ENCODE measurements at regions not wholly inside any gene's neighbourhood (a gene's known extent, or its start where the extent isn't known, plus 50 kb on each side); places are given as distances from the start of the nearest gene placed in this dataset.

- Histone ChIP-seq H2AFZ (ENCODE audit: control insufficient read depth, low read depth, low read length) (no peak overlapping the region), H3K79me2 (ENCODE audit: control insufficient read depth, insufficient read depth, low read length) (no peaks in the 10 kb centered on the region), H3K9ac (ENCODE audit: control insufficient read depth, insufficient read depth, low read length) (no peak overlapping the region), H3K9me3 (replicated peaks; ENCODE audit: control insufficient read depth, insufficient read depth, low read length) (no peaks in the 10 kb centered on the region), H3K27me3 (replicated peaks in 1 of 2; ENCODE audit: control insufficient read depth in 2 of 2, insufficient read depth in 2 of 2, low read length in 1 of 2) (no peaks in the 10 kb centered on the region), H3K4me1 (ENCODE audit: control insufficient read depth, insufficient read depth, low read length) (no peaks in the 10 kb centered on the region), H3K27ac (ENCODE audit: control insufficient read depth, insufficient read depth) (no peak overlapping the region), H4K20me1 (ENCODE audit: control insufficient read depth, insufficient read depth) (no peaks in the 10 kb centered on the region), H3K36me3 (ENCODE audit: control insufficient read depth in 2 of 2, insufficient read depth in 2 of 2, low read length in 1 of 2) (no peaks in the 10 kb centered on the region), H3K4me3 (no peak overlapping the region), H3K4me2 (ENCODE audit: control insufficient read depth, insufficient read depth) (no peak overlapping the region)
- no peak for ATAC-seq
- POLR2A ChIA-PET, result no interaction called here
- SMC1A ChIA-PET (ENCODE audit: uncharacterized antibody, unreplicated experiment), result no interaction called here
- no peak for FAIRE-seq
- no peak for DNase-seq (ENCODE audit: low read depth, low spot score)
- RAD21 ChIA-PET (ENCODE audit: unreplicated experiment), result no interaction called here
- CTCF ChIA-PET, result no interaction called here
- in situ Hi-C loops (cut with MboI) (no loop called here), intact Hi-C loops (cut with micrococcal nuclease; ENCODE audit: unreplicated experiment) (no loop called here)
- TF ChIP-seq HDAC6 (IDR thresholded peaks at IDR 0.05; ENCODE audit: unreplicated experiment) (no peak), ZNF687 (IDR thresholded peaks at IDR 0.05) (no peak), IKZF2 (IDR thresholded peaks at IDR 0.05) (no peak), HDAC2 (IDR thresholded peaks at IDR 0.05) (no peak), MLLT1 (IDR thresholded peaks at IDR 0.05) (no peak), MYB (IDR thresholded peaks at IDR 0.05; ENCODE audit: borderline replicate concordance, low read depth, low read length) (no peak), FOS (IDR thresholded peaks at IDR 0.05; ENCODE audit: borderline replicate concordance, extremely low read depth, insufficient read length) (no peak), BACH1 (IDR thresholded peaks at IDR 0.05; ENCODE audit: borderline replicate concordance) (no peak), BCL11A (IDR thresholded peaks at IDR 0.05; ENCODE audit: low read depth, low read length) (no peak), BCLAF1 (IDR thresholded peaks at IDR 0.05) (no peak), NFIC (IDR thresholded peaks at IDR 0.05; ENCODE audit: low read depth, low read length) (no peak)
- TF ChIP-seq, protein P1, sequence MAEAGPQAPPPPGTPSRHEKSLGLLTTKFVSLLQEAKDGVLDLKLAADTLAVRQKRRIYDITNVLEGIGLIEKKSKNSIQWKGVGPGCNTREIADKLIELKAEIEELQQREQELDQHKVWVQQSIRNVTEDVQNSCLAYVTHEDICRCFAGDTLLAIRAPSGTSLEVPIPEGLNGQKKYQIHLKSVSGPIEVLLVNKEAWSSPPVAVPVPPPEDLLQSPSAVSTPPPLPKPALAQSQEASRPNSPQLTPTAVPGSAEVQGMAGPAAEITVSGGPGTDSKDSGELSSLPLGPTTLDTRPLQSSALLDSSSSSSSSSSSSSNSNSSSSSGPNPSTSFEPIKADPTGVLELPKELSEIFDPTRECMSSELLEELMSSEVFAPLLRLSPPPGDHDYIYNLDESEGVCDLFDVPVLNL (IDR thresholded peaks at IDR 0.05; ENCODE audit: low read depth, low read length), result no peak
- TF ChIP-seq, protein P2, sequence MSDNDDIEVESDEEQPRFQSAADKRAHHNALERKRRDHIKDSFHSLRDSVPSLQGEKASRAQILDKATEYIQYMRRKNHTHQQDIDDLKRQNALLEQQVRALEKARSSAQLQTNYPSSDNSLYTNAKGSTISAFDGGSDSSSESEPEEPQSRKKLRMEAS (IDR thresholded peaks at IDR 0.05; ENCODE audit: low read depth, low read length), result no peak
- no TSS peak for BruUV-seq (replicated peaks)
- WGBS (ENCODE audit: insufficient coverage, insufficient replicate concordance, low lambda C conversion rate, missing lambda C conversion rate), result 4% methylated on average over 4 of the region's 4 CpGs
These were observed 431.2 kb upstream of the GRAMD2B start for GRCh38 chr5:125992050-125992449.

All from GM12878 (cell line).